Astrocyte of the hippocampus (primary cell): ENCODE measurements at regions not wholly inside any gene's neighbourhood (a gene's known extent, or its start where the extent isn't known, plus 50 kb on each side); places are given as distances from the start of the nearest gene placed in this dataset.
A peak's percentile ranks its signal among the peaks of the same experiment; 100 is the strongest.
"Not testable (repeated sequence)": the region's sequence is repeated elsewhere in the genome, so short reads cannot be mapped to it uniquely, and the experiment has no call there.

Experiments
- DNase-seq: peaks from one replicate; pipeline ENCODE4 v3.0.0; 2011; ENCODE audit warnings: low read depth, low spot score

DNA sequence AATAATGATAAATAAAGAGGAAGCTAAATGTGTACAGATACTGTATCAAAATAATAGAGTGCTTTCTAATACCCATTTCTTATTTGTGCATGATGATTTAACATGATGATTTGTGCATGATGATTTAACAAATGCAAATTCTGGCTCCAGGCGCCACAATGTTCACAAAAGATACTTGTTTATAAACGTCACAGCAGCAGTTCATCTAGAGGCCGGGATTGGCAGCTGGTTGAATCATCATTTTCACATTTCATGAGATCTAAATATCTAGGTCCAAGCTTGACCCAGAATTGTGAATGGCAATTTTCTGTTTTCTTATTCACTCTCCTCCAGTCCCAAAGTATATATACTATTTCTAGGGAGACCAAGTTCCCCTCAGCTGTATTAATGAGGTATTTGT is 322.0 kb downstream of the SUCLG1 start:
- DNase-seq = no peak

DNA sequence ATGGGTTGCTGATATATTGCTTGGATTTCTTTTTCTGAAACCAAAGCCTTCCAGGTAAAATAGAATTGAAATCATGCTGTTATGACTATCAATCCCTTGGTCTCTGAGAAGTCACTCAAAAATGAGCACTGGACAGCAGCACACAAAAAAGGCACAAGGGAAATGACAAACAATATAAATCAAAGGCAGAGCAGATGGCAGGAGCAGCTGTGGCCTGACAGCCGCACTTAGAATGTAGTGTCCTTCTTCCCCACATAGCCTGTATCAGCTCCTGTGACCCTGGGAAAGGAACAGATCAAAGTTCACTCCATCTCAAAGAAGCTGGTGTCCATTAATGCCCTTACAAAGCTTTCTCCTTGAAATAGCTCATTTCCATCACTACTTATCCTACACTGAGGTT is 326.7 kb downstream of the SUCLG1 start:
- no peak for DNase-seq

DNA sequence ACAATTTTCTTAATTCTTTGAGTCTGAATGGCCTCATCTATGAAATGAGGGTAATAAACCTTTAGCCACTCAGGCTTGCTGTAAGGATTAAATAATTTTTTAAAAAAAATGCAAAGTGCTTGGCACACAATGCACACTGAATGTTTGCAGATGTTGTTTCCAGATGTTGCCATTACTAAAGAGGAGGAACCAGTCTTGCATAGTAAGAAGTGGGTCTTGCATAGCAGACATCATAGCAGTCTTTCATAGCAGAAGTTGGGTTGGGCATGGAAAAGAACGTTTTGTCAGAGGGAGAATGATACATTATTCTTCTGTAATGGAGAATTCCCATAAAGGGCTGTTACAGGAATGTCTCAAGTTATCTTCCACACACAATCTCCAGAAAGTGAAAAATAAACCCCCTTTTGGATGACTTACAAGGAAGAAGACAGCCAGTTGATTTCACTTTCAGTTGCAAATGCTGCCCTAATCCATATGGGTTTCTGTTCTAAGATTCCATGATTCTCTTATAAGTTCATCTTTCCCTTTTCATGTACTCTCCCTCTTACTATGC is 327.7 kb downstream of the SUCLG1 start:
- DNase-seq = no peak

- no peak for DNase-seq
Observed at GRCh38 chr2:84129018-84129417, 330.1 kb downstream of the SUCLG1 start.

GRCh38 chr2:84127812-84128211 is 331.3 kb downstream of the SUCLG1 start:
- DNase-seq = not testable (repeated sequence)

DNA sequence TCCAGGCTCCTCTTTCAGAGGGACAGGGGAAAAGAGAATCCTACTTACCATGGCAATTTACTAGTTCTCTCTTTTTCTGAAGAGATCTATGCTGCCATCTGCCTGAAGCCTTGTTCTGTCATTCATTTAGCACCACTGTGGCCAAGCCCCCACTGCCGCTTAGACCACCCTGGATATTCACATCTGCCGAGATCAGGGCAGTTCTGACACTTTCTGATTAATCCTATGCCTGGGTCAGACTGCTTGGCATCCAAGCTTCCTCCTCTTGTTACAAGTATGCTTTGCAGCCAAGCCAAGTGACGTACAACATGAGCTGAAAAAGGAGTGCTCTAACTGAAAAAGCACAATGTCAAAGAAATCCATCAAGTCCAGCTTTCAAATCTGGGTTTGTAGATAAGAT is 332.6 kb downstream of the SUCLG1 start:
- DNase-seq = no peak

- DNase-seq = no peak
Observed at GRCh38 chr2:84126084-84126483, 333.0 kb downstream of the SUCLG1 start.

GRCh38 chr2:84116143-84116542 is 342.9 kb downstream of the SUCLG1 start:
- no peak for DNase-seq

DNA sequence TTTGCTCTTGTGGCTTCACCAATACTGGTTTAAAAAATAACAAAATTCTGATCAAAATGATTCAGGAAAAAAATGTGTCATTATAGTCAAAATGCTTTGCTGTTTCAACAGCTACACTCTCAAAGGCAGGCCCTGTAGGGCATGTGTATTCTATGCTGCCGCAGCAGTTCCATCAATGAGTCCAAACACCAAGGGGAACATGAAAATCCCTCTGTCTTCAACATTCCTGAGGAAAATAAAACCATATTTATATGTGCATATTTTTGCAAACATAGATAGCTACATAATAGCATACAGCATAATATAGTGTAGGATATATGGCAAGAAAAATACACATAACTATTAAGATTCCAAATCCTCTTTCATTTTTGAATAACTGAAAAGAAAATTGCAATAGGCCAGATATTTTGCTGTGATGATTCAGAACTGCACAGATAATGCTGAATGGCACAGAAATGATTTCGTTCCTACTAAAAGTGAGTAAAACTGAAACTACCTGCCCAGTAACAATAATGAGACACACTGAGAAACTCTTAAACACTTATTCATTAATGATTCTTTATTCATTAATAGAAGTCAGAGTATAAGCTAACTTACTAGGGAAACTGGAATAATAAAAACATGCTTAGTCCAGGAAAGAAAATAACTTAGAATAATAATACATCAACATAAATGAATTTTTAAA is 343.8 kb downstream of the SUCLG1 start:
- no peak for DNase-seq

GRCh38 chr2:84103816-84104527 is 355.1 kb downstream of the SUCLG1 start:
- DNase-seq = not testable (repeated sequence)

- DNase-seq = no peak
Observed at GRCh38 chr2:84102274-84102673, 356.8 kb downstream of the SUCLG1 start.

GRCh38 chr2:84088656-84089055 is 370.4 kb downstream of the SUCLG1 start:
- no peak for DNase-seq

DNA sequence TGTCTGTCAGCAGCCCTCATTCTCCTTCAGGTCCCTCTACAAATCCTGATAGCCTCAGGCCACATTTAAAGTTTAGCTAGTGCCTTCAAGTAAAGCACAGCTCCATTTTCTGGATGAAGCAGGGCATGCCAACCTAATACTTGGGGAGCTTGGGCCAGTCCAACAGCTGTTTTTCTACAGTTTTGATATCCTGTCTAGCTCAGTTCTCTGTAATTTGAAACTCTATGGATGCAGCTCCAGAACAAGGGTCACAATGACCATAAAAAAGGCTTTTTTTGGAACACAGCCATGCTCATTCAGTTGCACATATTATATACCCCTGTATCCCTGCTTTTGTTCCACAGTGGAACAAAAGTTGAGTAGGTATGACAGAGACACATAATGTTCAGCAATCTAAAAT is 373.5 kb downstream of the SUCLG1 start:
- DNase-seq = no peak

DNA sequence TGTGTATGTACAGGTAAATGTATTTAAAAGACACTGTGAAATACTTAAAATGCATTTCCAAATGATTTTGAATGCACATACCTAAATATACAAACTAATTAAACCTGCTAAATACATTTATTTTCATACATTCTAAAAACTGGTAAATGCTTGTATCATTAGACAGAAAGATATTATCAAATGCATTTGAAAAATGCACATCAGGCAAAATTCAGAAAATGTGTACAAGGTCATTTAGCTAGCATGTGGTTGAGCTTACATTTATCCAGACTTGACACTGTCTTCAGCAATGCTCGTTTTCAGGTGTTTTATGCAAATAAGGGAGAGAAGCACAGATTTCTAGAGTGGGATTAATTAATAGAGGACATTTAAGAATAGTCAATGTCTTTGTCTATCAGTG is 374.2 kb downstream of the SUCLG1 start:
- no peak for DNase-seq

- no peak for DNase-seq
Observed at GRCh38 chr2:84083984-84084383, 375.1 kb downstream of the SUCLG1 start.

DNA sequence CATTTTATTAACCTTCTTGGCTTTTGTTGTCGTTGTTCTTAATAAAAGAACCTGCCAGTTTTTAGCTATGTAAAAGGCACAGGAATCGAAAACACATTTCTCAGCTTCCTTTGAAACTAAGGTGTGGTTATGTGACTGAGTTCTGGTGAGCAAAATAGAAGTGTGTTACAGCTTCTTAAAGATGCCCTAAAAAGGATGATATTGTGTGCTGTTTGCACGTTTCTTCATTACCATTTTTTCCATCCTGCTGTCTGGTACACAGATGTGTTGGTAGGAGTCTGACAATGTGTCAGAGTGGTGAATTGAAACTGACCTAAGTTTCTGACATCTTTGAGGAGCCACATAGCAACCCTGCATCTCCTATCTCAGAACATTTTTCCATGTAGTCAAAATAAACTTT is 380.6 kb downstream of the SUCLG1 start:
- no peak for DNase-seq

GRCh38 chr2:84077496-84077895 is 381.6 kb downstream of the SUCLG1 start:
- peak; percentile 57 for DNase-seq

DNA sequence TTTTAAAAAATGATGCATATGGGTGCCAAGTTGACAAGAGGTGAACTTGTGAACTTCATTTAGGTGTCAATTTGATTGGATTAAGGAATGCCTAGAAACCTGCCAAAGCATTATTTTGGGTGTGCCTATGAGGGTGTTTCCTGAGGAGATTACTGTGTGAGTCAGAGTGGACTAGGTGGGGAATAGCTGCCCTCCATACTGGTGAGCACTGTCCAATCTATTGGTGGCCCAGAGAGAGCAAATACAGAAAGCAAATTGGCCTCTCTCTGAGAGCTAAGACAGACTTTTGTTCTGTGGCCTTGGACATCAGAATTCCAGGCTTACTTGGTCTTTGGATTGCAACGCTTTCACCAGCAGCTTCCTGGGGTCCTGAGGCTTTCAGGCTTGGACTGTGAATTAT is 388.0 kb downstream of the SUCLG1 start:
- no peak for DNase-seq

GRCh38 chr2:84065857-84066256 is 393.2 kb downstream of the SUCLG1 start:
- no peak for DNase-seq

- DNase-seq = no peak
Observed at GRCh38 chr2:84057917-84058560, 401.0 kb downstream of the SUCLG1 start.

DNA sequence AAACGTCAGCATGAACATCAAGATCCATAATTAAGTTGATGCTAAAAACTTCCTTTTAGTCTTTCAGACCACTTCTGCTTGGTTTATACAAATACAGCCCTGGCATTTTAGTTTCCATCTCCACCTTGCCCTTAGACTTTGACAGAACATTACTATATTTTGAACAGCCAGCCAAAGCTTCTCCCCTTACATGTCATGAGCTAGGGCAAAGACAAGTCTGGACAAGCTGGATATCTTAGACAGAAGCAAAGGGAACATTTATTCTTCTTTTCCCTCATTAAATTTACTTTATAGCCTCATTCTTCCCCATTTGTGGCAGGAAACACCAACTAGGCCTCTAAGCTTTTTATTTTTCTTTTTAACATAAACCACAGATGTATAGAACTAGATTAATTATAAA is 403.3 kb downstream of the SUCLG1 start:
- no peak for DNase-seq

DNA sequence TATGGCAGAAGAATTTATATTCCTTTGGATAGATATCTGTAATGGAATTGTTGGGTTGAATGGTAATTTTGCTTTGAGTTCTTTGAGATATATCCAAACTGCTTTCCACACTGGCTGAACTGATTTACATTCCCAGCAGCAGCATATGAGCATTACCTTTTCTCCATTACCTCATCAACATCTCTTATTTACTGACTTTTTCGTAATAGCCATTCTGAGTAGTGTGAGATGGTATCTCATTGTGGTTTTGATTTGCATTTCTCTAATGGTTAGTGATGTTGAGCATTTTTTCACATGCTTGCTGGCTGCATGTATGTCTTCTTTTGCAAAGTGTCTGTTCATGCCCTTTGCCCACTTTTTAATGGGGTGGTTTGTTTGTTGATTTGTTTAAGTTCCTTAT is 404.5 kb downstream of the SUCLG1 start:
- DNase-seq = peak; percentile 10

GRCh38 chr2:84052913-84053312 is 406.2 kb downstream of the SUCLG1 start:
- DNase-seq = no peak
